ENCODE measurements at regions not wholly inside any gene's neighbourhood (a gene's known extent, or its start where the extent isn't known, plus 50 kb on each side); places are given as distances from the start of the nearest gene placed in this dataset.

- CTCF ChIA-PET = no interaction called here
Observed at GRCh38 chr10:131847241-131847783, 53.5 kb upstream of the PPP2R2D start.

GRCh38 chr10:131848296-131848695 lies 52.5 kb upstream of the PPP2R2D start:
- ChIA-PET POLR2A (no interaction called here), CTCF (no interaction called here)

More at GRCh38 chr10:131847241-131847783, 53.5 kb upstream of the PPP2R2D start:
- POLR2A ChIA-PET = no interaction called here

- POLR2A ChIA-PET = no interaction called here
- CTCF ChIA-PET = no interaction called here
Observed at GRCh38 chr10:131848741-131849590, 51.8 kb upstream of the PPP2R2D start.

- ChIA-PET CTCF (no interaction called here), POLR2A (interaction anchor here (0.7 kb wide), 1 partner anchor 116 kb away, joined by 3 read pairs; no protein-coding TSS in a partner anchor)
Observed at GRCh38 chr10:131849591-131850382, 51.0 kb upstream of the PPP2R2D start.

- CTCF ChIA-PET = no interaction called here
- POLR2A ChIA-PET = interaction anchor here (0.7 kb wide), 1 partner anchor 115 kb away, joined by 3 read pairs; no protein-coding TSS in a partner anchor
Observed at GRCh38 chr10:131850383-131850870, 50.4 kb upstream of the PPP2R2D start.

Data from activated CD8-positive, alpha-beta memory T cell treated with anti-CD3 and anti-CD28 coated beads for 36 hours (primary cell).